ENCODE measurements at regions not wholly inside any gene's neighbourhood (a gene's known extent, or its start where the extent isn't known, plus 50 kb on each side); places are given as distances from the start of the nearest gene placed in this dataset.

DNA sequence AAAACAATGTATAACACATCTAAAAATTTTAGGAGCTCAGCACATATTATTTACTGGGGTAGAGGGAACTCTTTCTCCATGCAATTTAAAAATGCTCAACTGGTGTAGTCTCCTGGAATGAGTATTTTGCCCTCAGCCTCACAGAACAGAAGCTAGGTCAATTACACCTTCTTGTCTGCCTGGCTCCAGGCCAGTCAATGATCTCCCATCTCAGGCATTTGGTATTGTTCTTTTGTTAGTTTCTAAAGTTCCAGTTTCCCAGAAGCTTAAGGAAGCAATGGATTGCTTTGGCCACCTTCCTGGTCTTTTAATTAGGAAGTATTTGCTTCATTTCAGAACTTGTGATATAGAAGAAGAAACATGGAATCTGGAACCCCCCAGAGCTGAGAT is 360.3 kb upstream of the ASIC2 start:
- Mint-ChIP-seq H3K27ac (ENCODE audit: unreplicated experiment) (no peak overlapping the region), H3K9me3 (ENCODE audit: unreplicated experiment) (no peaks in the 10 kb centered on the region), H3K36me3 (ENCODE audit: insufficient read depth, unreplicated experiment) (no peaks in the 10 kb centered on the region), H3K4me1 (ENCODE audit: low read depth, unreplicated experiment) (no peaks in the 10 kb centered on the region), H3K4me3 (ENCODE audit: unreplicated experiment) (no peak overlapping the region), H3K27me3 (ENCODE audit: insufficient read depth, unreplicated experiment) (peaks cover 11% of the 10 kb centered on the region)
- TF ChIP-seq, protein P1, sequence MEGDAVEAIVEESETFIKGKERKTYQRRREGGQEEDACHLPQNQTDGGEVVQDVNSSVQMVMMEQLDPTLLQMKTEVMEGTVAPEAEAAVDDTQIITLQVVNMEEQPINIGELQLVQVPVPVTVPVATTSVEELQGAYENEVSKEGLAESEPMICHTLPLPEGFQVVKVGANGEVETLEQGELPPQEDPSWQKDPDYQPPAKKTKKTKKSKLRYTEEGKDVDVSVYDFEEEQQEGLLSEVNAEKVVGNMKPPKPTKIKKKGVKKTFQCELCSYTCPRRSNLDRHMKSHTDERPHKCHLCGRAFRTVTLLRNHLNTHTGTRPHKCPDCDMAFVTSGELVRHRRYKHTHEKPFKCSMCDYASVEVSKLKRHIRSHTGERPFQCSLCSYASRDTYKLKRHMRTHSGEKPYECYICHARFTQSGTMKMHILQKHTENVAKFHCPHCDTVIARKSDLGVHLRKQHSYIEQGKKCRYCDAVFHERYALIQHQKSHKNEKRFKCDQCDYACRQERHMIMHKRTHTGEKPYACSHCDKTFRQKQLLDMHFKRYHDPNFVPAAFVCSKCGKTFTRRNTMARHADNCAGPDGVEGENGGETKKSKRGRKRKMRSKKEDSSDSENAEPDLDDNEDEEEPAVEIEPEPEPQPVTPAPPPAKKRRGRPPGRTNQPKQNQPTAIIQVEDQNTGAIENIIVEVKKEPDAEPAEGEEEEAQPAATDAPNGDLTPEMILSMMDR (IDR thresholded peaks at IDR 0.05; ENCODE audit: insufficient read depth in 1 of 2, low read depth in 1 of 2, low read length in 1 of 2, severe bottlenecking in 1 of 2, unreplicated experiment in 1 of 2) = no peak
- Histone ChIP-seq H3K4me1 (no peaks in the 10 kb centered on the region), H3K9me3 (no peaks in the 10 kb centered on the region), H3K27me3 (replicated peaks; ENCODE audit: control insufficient read depth, insufficient read depth, low read length) (no peaks in the 10 kb centered on the region; the same call in 1 of the 2 replicates), H3K36me3 (ENCODE audit: control insufficient read depth, insufficient read depth, low read length) (no peaks in the 10 kb centered on the region), H3K4me3 (ENCODE audit: low read depth, low read length) (no peak overlapping the region)
- BruUV-seq (replicated peaks) = no TSS peak
- ChIA-PET POLR2A (no interaction called here), CTCF (no interaction called here)
- no peak for DNase-seq
- intact Hi-C loops (cut with micrococcal nuclease; ENCODE audit: unreplicated experiment) = no loop called here

DNA sequence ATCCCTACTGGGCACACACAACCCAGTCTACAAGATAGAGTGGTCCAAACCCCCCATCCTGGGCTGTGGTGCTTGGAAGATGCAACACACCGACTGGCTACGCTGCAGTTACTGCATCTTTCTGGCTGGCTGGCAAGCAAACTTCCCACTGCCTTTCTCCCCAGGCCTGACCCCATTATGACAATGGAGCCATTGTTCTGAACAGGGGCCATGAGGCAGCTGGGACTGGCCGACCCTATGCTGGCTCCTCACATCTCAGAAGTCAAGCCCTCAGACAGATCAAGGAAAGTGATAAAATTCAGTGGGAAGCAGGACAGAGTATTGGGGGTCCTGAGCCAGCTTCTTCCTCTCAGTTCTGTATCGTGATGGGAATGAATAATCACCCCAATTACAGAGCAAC is 364.1 kb upstream of the ASIC2 start:
- no peaks in the 10 kb centered on the region for H3K4me1 Mint-ChIP-seq (ENCODE audit: low read depth, unreplicated experiment)
- Histone ChIP-seq H3K27me3 (replicated peaks; ENCODE audit: control insufficient read depth, insufficient read depth, low read length) (no peaks in the 10 kb centered on the region; the same call in 1 of the 2 replicates), H3K4me3 (ENCODE audit: low read depth, low read length) (no peak overlapping the region), H3K9me3 (no peaks in the 10 kb centered on the region; the same call in 1 of the 2 replicates), H3K4me1 (no peaks in the 10 kb centered on the region), H3K36me3 (ENCODE audit: control insufficient read depth, insufficient read depth, low read length) (no peaks in the 10 kb centered on the region)
- CTCF ChIA-PET = no interaction called here
- no peaks in the 10 kb centered on the region for H3K36me3 Mint-ChIP-seq (ENCODE audit: insufficient read depth, unreplicated experiment)
- H3K9me3 Mint-ChIP-seq (ENCODE audit: unreplicated experiment) = no peaks in the 10 kb centered on the region
- BruUV-seq (replicated peaks) = no TSS peak
- no peak overlapping the region for H3K27ac Mint-ChIP-seq (ENCODE audit: unreplicated experiment)
- TF ChIP-seq, protein P1 (IDR thresholded peaks at IDR 0.05; ENCODE audit: insufficient read depth in 1 of 2, low read depth in 1 of 2, low read length in 1 of 2, severe bottlenecking in 1 of 2, unreplicated experiment in 1 of 2) = no peak
- intact Hi-C loops (cut with micrococcal nuclease; ENCODE audit: unreplicated experiment) = no loop called here
- no peak overlapping the region for H3K4me3 Mint-ChIP-seq (ENCODE audit: unreplicated experiment)
- DNase-seq = no peak
- POLR2A ChIA-PET = no interaction called here
- peaks cover 5% of the 10 kb centered on the region for H3K27me3 Mint-ChIP-seq (ENCODE audit: insufficient read depth, unreplicated experiment)

DNA sequence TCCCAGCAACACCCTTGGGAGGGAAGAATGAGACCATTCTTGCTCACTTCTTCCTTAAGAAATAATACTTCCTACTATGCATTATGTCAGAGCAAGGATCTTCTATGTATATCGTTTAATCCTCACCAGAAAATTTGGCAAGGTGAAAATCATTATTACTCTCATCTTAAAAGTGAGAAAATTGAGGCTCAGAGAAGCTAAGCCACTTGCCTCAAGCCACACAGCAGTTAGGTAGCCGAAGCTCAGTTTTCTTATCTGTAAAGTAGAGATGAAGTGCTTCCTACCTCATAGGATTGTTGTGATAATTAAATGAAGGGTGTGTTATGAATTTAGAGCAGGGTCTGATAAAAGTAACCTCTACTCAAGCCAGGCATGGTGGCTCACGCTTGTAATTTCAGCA is 368.9 kb upstream of the ASIC2 start:
- H3K27ac Mint-ChIP-seq (ENCODE audit: unreplicated experiment) = no peak overlapping the region
- no peak overlapping the region for H3K4me3 Mint-ChIP-seq (ENCODE audit: unreplicated experiment)
- H3K4me1 Mint-ChIP-seq (ENCODE audit: low read depth, unreplicated experiment) = no peaks in the 10 kb centered on the region
- Histone ChIP-seq H3K9me3 (no peaks in the 10 kb centered on the region; the same call in 1 of the 2 replicates), H3K27me3 (replicated peaks; ENCODE audit: control insufficient read depth, insufficient read depth, low read length) (no peaks in the 10 kb centered on the region; the same call in 1 of the 2 replicates), H3K36me3 (ENCODE audit: control insufficient read depth, insufficient read depth, low read length) (no peaks in the 10 kb centered on the region), H3K4me1 (no peaks in the 10 kb centered on the region), H3K4me3 (ENCODE audit: low read depth, low read length) (no peak overlapping the region)
- TF ChIP-seq, protein P1 (IDR thresholded peaks at IDR 0.05; ENCODE audit: insufficient read depth in 1 of 2, low read depth in 1 of 2, low read length in 1 of 2, severe bottlenecking in 1 of 2, unreplicated experiment in 1 of 2) = no peak
- CTCF ChIA-PET = no interaction called here
- H3K9me3 Mint-ChIP-seq (ENCODE audit: unreplicated experiment) = no peaks in the 10 kb centered on the region
- POLR2A ChIA-PET = no interaction called here
- BruUV-seq (replicated peaks) = no TSS peak
- intact Hi-C loops (cut with micrococcal nuclease; ENCODE audit: unreplicated experiment) = no loop called here
- H3K36me3 Mint-ChIP-seq (ENCODE audit: insufficient read depth, unreplicated experiment) = no peaks in the 10 kb centered on the region
- no peak for DNase-seq
- peaks cover 15% of the 10 kb centered on the region for H3K27me3 Mint-ChIP-seq (ENCODE audit: insufficient read depth, unreplicated experiment)
